DND-41 (cell line): ENCODE measurements at regions not wholly inside any gene's neighbourhood (a gene's known extent, or its start where the extent isn't known, plus 50 kb on each side); places are given as distances from the start of the nearest gene placed in this dataset.

ENCODE experiments used
- ATAC-seq: fragments of 200-7000 bp; cut with Tn5 transposase; 3 replicates; pipeline ENCODE4 v1.9.1; 2021; ENCODE audit warnings: low read depth; ENCODE audit not compliant: insufficient read depth
- DNase-seq: peaks from one replicate; pipeline ENCODE4 v3.0.0-alpha.2; 2020
- H2AFZ ChIP-seq: 2 replicates; pipeline ENCODE4 v1.6.0; 2012; ENCODE audit warnings: low read depth, low read length
- H3K27ac ChIP-seq: 2 replicates; pipeline ENCODE4 v1.5.1; 2012; ENCODE audit warnings: low read length, inconsistent platforms
- H3K27me3 ChIP-seq: fragments of 200-600 bp; sonication (generic); 2 replicates; pipeline ENCODE4 v1.6.0; 2012; ENCODE audit warnings: low read length, mild to moderate bottlenecking, inconsistent platforms; ENCODE audit not compliant: insufficient read depth, poor library complexity
- H3K36me3 ChIP-seq: 2 replicates; pipeline ENCODE4 v1.5.1; 2012; ENCODE audit warnings: low read length, inconsistent platforms; ENCODE audit not compliant: insufficient read depth
- H3K4me1 ChIP-seq: 2 replicates; pipeline ENCODE4 v1.5.1; 2012; ENCODE audit warnings: mild to moderate bottlenecking, low read length; ENCODE audit not compliant: insufficient read depth
- H3K4me2 ChIP-seq: 2 replicates; pipeline ENCODE4 v1.6.0; 2012; ENCODE audit warnings: mild to moderate bottlenecking, moderate library complexity, low read length, inconsistent platforms; ENCODE audit not compliant: insufficient read depth
- H3K4me3 ChIP-seq, 2 experiments: fragments of 200-600 bp in 1 of 2; shearing (Covaris generic) in 1 of 2; 2 replicates each; pipeline ENCODE4 v1.5.1; 2012 to 2016; ENCODE audit warnings: inconsistent platforms in 2 of 2, low read length in 2 of 2, mild to moderate bottlenecking in 2 of 2, low read depth in 1 of 2, moderate library complexity in 1 of 2
- H3K79me2 ChIP-seq: 2 replicates; pipeline ENCODE4 v1.6.0; 2012; ENCODE audit warnings: low read length, inconsistent platforms; ENCODE audit not compliant: insufficient read depth
- H3K9ac ChIP-seq: 2 replicates; pipeline ENCODE4 v1.6.0; 2012; ENCODE audit warnings: low read depth, mild to moderate bottlenecking, inconsistent platforms, low read length, moderate library complexity
- H3K9me3 ChIP-seq: 2 replicates; pipeline ENCODE4 v1.5.1; 2012; ENCODE audit warnings: low read length, moderate library complexity, mild to moderate bottlenecking, inconsistent platforms; ENCODE audit not compliant: insufficient read depth, severe bottlenecking
- H4K20me1 ChIP-seq: 2 replicates; pipeline ENCODE4 v1.6.0; 2012; ENCODE audit warnings: low read length; ENCODE audit not compliant: insufficient read depth
- CTCF ChIP-seq: IDR thresholded peaks from 2 replicates; pipeline ENCODE4 v1.5.1; 2012; ENCODE audit warnings: borderline replicate concordance, low read length, moderate library complexity, mild to moderate bottlenecking; ENCODE audit not compliant: poor library complexity, severe bottlenecking; ENCODE audit errors: extremely low read depth
- EZH2 ChIP-seq: IDR thresholded peaks from 3 replicates; pipeline ENCODE4 v1.6.1; 2012; ENCODE audit warnings: borderline replicate concordance, low read depth, mild to moderate bottlenecking, moderate library complexity, low read length, inconsistent platforms; ENCODE audit not compliant: severe bottlenecking

GRCh38 chr2:223523551-223524001 lies 78.6 kb downstream of the SCG2 start:
- H3K79me2 ChIP-seq = no peaks in the 10 kb centered on the region
- H3K27me3 ChIP-seq = no peaks in the 10 kb centered on the region
- no peak overlapping the region for H3K27ac ChIP-seq
- H3K4me3 ChIP-seq = no peak overlapping the region
- H3K9ac ChIP-seq = no peak overlapping the region
- no peak for DNase-seq
- H2AFZ ChIP-seq = no peak overlapping the region
- H3K4me2 ChIP-seq = no peak overlapping the region
- no peaks in the 10 kb centered on the region for H4K20me1 ChIP-seq
- ATAC-seq = no peak
- H3K36me3 ChIP-seq = no peaks in the 10 kb centered on the region
- H3K9me3 ChIP-seq = no peaks in the 10 kb centered on the region
- TF ChIP-seq CTCF = no peak
- no peak for TF ChIP-seq EZH2
- no peaks in the 10 kb centered on the region for H3K4me1 ChIP-seq

GRCh38 chr2:223524066-223524465 lies 78.1 kb downstream of the SCG2 start:
- Histone ChIP-seq H2AFZ (no peak overlapping the region), H3K4me1 (no peaks in the 10 kb centered on the region), H3K27ac (no peak overlapping the region), H4K20me1 (no peaks in the 10 kb centered on the region), H3K9ac (no peak overlapping the region), H3K27me3 (no peaks in the 10 kb centered on the region), H3K36me3 (no peaks in the 10 kb centered on the region), H3K79me2 (no peaks in the 10 kb centered on the region), H3K4me2 (no peak overlapping the region), H3K4me3 (no peak overlapping the region), H3K9me3 (no peaks in the 10 kb centered on the region)
- no peak for TF ChIP-seq CTCF
- TF ChIP-seq EZH2 = no peak
- ATAC-seq (no peak), DNase-seq (no peak)

GRCh38 chr2:223526106-223526505 lies 76.1 kb downstream of the SCG2 start:
- no peaks in the 10 kb centered on the region for H3K79me2 ChIP-seq
- no peaks in the 10 kb centered on the region for H3K27me3 ChIP-seq
- no peak overlapping the region for H2AFZ ChIP-seq
- peaks cover 2% of the 10 kb centered on the region for H3K9me3 ChIP-seq
- no peaks in the 10 kb centered on the region for H3K4me1 ChIP-seq
- no peak overlapping the region for H3K4me2 ChIP-seq
- no peak overlapping the region for H3K9ac ChIP-seq
- H3K4me3 ChIP-seq = no peak overlapping the region
- H3K36me3 ChIP-seq = no peaks in the 10 kb centered on the region
- ATAC-seq (no peak), DNase-seq (no peak)
- H4K20me1 ChIP-seq = no peaks in the 10 kb centered on the region
- TF ChIP-seq EZH2 (no peak), CTCF (no peak)
- H3K27ac ChIP-seq = no peak overlapping the region

GRCh38 chr2:223528036-223528435 lies 74.1 kb downstream of the SCG2 start:
- Histone ChIP-seq H3K4me2 (no peak overlapping the region), H3K4me1 (no peaks in the 10 kb centered on the region)
- no peak for ATAC-seq

More at GRCh38 chr2:223528036-223528435, 74.1 kb downstream of the SCG2 start:
- H3K4me3 ChIP-seq = no peak overlapping the region
- H3K27me3 ChIP-seq = no peaks in the 10 kb centered on the region
- TF ChIP-seq EZH2 (no peak), CTCF (no peak)
- no peaks in the 10 kb centered on the region for H4K20me1 ChIP-seq
- H3K9ac ChIP-seq = no peak overlapping the region
- no peaks in the 10 kb centered on the region for H3K79me2 ChIP-seq
- no peak for DNase-seq
- no peak overlapping the region for H3K27ac ChIP-seq
- no peak overlapping the region for H2AFZ ChIP-seq
- H3K36me3 ChIP-seq = no peaks in the 10 kb centered on the region
- H3K9me3 ChIP-seq = peaks cover 2% of the 10 kb centered on the region
